ENCODE measurements at regions not wholly inside any gene's neighbourhood (a gene's known extent, or its start where the extent isn't known, plus 50 kb on each side); places are given as distances from the start of the nearest gene placed in this dataset.

GRCh38 chr4:1489639-1489995, 83.4 kb upstream of the NKX1-1 start:
- H3K27me3 Mint-ChIP-seq (ENCODE audit: low read depth in 3 of 3) = peaks cover 3 to 19% (median 7%) of the 10 kb centered on the region in 3 donors
- no peak overlapping the region for H3K27ac Mint-ChIP-seq
- H3K9me3 Mint-ChIP-seq = peaks cover 7 to 30% (median 20%) of the 10 kb centered on the region in 6 donors
- peaks cover 3 to 7% (median 5%) of the 10 kb centered on the region in 3 donors for H3K36me3 Mint-ChIP-seq
- no peak overlapping the region for H3K4me3 Mint-ChIP-seq
- DNase-seq = no peak
- no peaks in the 10 kb centered on the region for H3K4me1 Mint-ChIP-seq

- Mint-ChIP-seq H3K9me3 (peaks cover 7 to 35% (median 24%) of the 10 kb centered on the region in 6 donors), H3K4me3 (no peak overlapping the region), H3K27me3 (ENCODE audit: low read depth in 3 of 3) (peaks cover 3 to 17% (median 7%) of the 10 kb centered on the region in 3 donors), H3K27ac (no peak overlapping the region), H3K36me3 (peaks cover 3 to 7% (median 5%) of the 10 kb centered on the region in 3 donors), H3K4me1 (no peaks in the 10 kb centered on the region)
- no peak for DNase-seq
These were observed 82.8 kb upstream of the NKX1-1 start for GRCh38 chr4:1488831-1489638.

GRCh38 chr4:1488357-1488756, 82.1 kb upstream of the NKX1-1 start:
- H3K4me3 Mint-ChIP-seq = no peak overlapping the region
- DNase-seq = no peak
- peaks cover 7 to 35% (median 25%) of the 10 kb centered on the region in 6 donors for H3K9me3 Mint-ChIP-seq
- H3K36me3 Mint-ChIP-seq = peaks cover 3 to 7% (median 5%) of the 10 kb centered on the region in 3 donors
- H3K27ac Mint-ChIP-seq = no peak overlapping the region
- peaks cover 3 to 17% (median 5%) of the 10 kb centered on the region in 3 donors for H3K27me3 Mint-ChIP-seq (ENCODE audit: low read depth in 3 of 3)
- no peaks in the 10 kb centered on the region for H3K4me1 Mint-ChIP-seq

- Mint-ChIP-seq H3K27ac (no peak overlapping the region), H3K36me3 (peaks cover 3 to 7% (median 5%) of the 10 kb centered on the region in 3 donors), H3K4me1 (no peaks in the 10 kb centered on the region), H3K4me3 (no peak overlapping the region), H3K27me3 (ENCODE audit: low read depth in 3 of 3) (peaks cover 3 to 17% (median 7%) of the 10 kb centered on the region in 3 donors), H3K9me3 (peaks cover 7 to 35% (median 25%) of the 10 kb centered on the region in 6 donors)
- no peak for DNase-seq
These were observed 81.5 kb upstream of the NKX1-1 start for GRCh38 chr4:1487761-1488160.

- no peak for DNase-seq
- Mint-ChIP-seq H3K4me3 (no peak overlapping the region), H3K9me3 (peaks cover 7 to 35% (median 26%) of the 10 kb centered on the region in 6 donors), H3K4me1 (no peaks in the 10 kb centered on the region), H3K36me3 (peaks cover 3 to 7% (median 5%) of the 10 kb centered on the region in 3 donors), H3K27me3 (ENCODE audit: low read depth in 3 of 3) (peaks cover 3 to 17% (median 7%) of the 10 kb centered on the region in 3 donors), H3K27ac (no peak overlapping the region)
These were observed 80.9 kb upstream of the NKX1-1 start for GRCh38 chr4:1487106-1487505.

GRCh38 chr4:1485280-1485679, 79.0 kb upstream of the NKX1-1 start:
- no peaks in the 10 kb centered on the region for H3K4me1 Mint-ChIP-seq
- peaks cover 3 to 17% (median 7%) of the 10 kb centered on the region in 3 donors for H3K27me3 Mint-ChIP-seq (ENCODE audit: low read depth in 3 of 3)
- H3K4me3 Mint-ChIP-seq = no peak overlapping the region
- no peak for DNase-seq
- H3K36me3 Mint-ChIP-seq = peaks cover 3 to 7% (median 5%) of the 10 kb centered on the region in 3 donors
- H3K9me3 Mint-ChIP-seq = peaks cover 7 to 40% (median 28%) of the 10 kb centered on the region in 6 donors
- no peak overlapping the region for H3K27ac Mint-ChIP-seq

GRCh38 chr4:1480720-1481119, 74.5 kb upstream of the NKX1-1 start:
- H3K36me3 Mint-ChIP-seq = peaks cover 3 to 5% (median 4%) of the 10 kb centered on the region in 3 donors
- no peak overlapping the region for H3K27ac Mint-ChIP-seq
- no peak for DNase-seq
- H3K4me1 Mint-ChIP-seq = no peaks in the 10 kb centered on the region
- no peak overlapping the region for H3K4me3 Mint-ChIP-seq
- H3K9me3 Mint-ChIP-seq = peaks cover 5 to 24% (median 15%) of the 10 kb centered on the region in 6 donors
- H3K27me3 Mint-ChIP-seq (ENCODE audit: low read depth in 3 of 3) = peaks cover 0 to 9% (median 5%) of the 10 kb centered on the region in 3 donors

- Mint-ChIP-seq H3K4me1 (no peaks in the 10 kb centered on the region), H3K27me3 (ENCODE audit: low read depth in 3 of 3) (peaks cover 4 to 9% (median 5%) of the 10 kb centered on the region in 3 donors), H3K27ac (no peak overlapping the region), H3K9me3 (peaks cover 0 to 15% (median 6%) of the 10 kb centered on the region in 6 donors), H3K4me3 (no peak overlapping the region), H3K36me3 (no peaks in the 10 kb centered on the region)
- DNase-seq = no peak
These were observed 73.2 kb upstream of the NKX1-1 start for GRCh38 chr4:1479454-1479853.

- H3K36me3 Mint-ChIP-seq = no peaks in the 10 kb centered on the region
- peaks cover 4 to 7% (median 5%) of the 10 kb centered on the region in 3 donors for H3K27me3 Mint-ChIP-seq (ENCODE audit: low read depth in 3 of 3)
- no peak overlapping the region for H3K4me3 Mint-ChIP-seq
- H3K9me3 Mint-ChIP-seq = peaks cover 0 to 9% (median 3%) of the 10 kb centered on the region in 6 donors
- no peak for DNase-seq
- no peaks in the 10 kb centered on the region for H3K4me1 Mint-ChIP-seq
- no peak overlapping the region for H3K27ac Mint-ChIP-seq
These were observed 72.6 kb upstream of the NKX1-1 start for GRCh38 chr4:1478766-1479355.

GRCh38 chr4:1477045-1477840, 71.0 kb upstream of the NKX1-1 start:
- Mint-ChIP-seq H3K36me3 (no peaks in the 10 kb centered on the region), H3K4me1 (no peaks in the 10 kb centered on the region), H3K27ac (no peak overlapping the region), H3K4me3 (no peak overlapping the region), H3K27me3 (ENCODE audit: low read depth in 3 of 3) (peaks cover 4 to 8% (median 5%) of the 10 kb centered on the region in 3 donors), H3K9me3 (peaks cover 0 to 8% (median 3%) of the 10 kb centered on the region in 6 donors)
- DNase-seq = no peak

GRCh38 chr4:1476140-1476513, 69.9 kb upstream of the NKX1-1 start:
- Mint-ChIP-seq H3K27me3 (ENCODE audit: low read depth in 3 of 3) (peaks cover 4 to 8% (median 5%) of the 10 kb centered on the region in 3 donors), H3K4me1 (no peaks in the 10 kb centered on the region), H3K36me3 (no peaks in the 10 kb centered on the region), H3K4me3 (no peak overlapping the region), H3K27ac (no peak overlapping the region), H3K9me3 (peaks cover 0 to 2% (median 0%) of the 10 kb centered on the region in 6 donors)
- DNase-seq = no peak

- no peaks in the 10 kb centered on the region for H3K4me1 Mint-ChIP-seq
- H3K27ac Mint-ChIP-seq = no peak overlapping the region
- H3K27me3 Mint-ChIP-seq (ENCODE audit: low read depth in 3 of 3) = peaks cover 4 to 8% (median 5%) of the 10 kb centered on the region in 3 donors
- H3K9me3 Mint-ChIP-seq = peaks cover 0 to 2% (median 0%) of the 10 kb centered on the region in 6 donors
- no peak overlapping the region for H3K4me3 Mint-ChIP-seq
- DNase-seq = no peak
- no peaks in the 10 kb centered on the region for H3K36me3 Mint-ChIP-seq
These were observed 69.3 kb upstream of the NKX1-1 start for GRCh38 chr4:1475277-1476139.
